Thoracic aorta (tissue), 2 donors: ENCODE measurements at regions not wholly inside any gene's neighbourhood (a gene's known extent, or its start where the extent isn't known, plus 50 kb on each side); places are given as distances from the start of the nearest gene placed in this dataset.

Source experiments
- ATAC-seq: fragments of 150-250 bp; one replicate; pipeline ENCODE4 v1.8.0; 2017; ENCODE audit warnings: low read depth; ENCODE audit not compliant: insufficient number of reproducible peaks, low FRiP score
- DNase-seq: peaks from one replicate; pipeline ENCODE4 v3.0.0-alpha.2; 2020; ENCODE audit warnings: low spot score
- H3K27ac ChIP-seq, 2 donors: fragments of 200-600 bp; sonication (generic); 1 replicate in 1 of 2; 2 replicates in 1 of 2; pipeline ENCODE4 v1.5.1; 2016; ENCODE audit warnings: mild to moderate bottlenecking in 2 of 2, moderate library complexity in 2 of 2
- H3K27me3 ChIP-seq: fragments of 200-600 bp; sonication (generic); replicated peaks from 2 replicates; pipeline ENCODE4 v1.6.0; 2016; ENCODE audit warnings: mild to moderate bottlenecking; ENCODE audit not compliant: insufficient read depth
- H3K36me3 ChIP-seq: fragments of 200-600 bp; sonication (generic); one replicate; pipeline ENCODE4 v1.5.1; 2016
- H3K4me1 ChIP-seq, 2 donors: fragments of 200-600 bp; sonication (generic); 1 replicate in 1 of 2; 2 replicates in 1 of 2; pipeline versions ENCODE4 v1.5.1 to v1.6.0; 2016; ENCODE audit warnings: low read depth in 2 of 2, mild to moderate bottlenecking in 1 of 2; ENCODE audit not compliant: control insufficient read depth in 1 of 2
- H3K4me3 ChIP-seq: fragments of 200-600 bp; sonication (generic); 2 replicates; pipeline ENCODE4 v1.5.1; 2016; ENCODE audit warnings: mild to moderate bottlenecking
- H3K9me3 ChIP-seq: fragments of 200-600 bp; sonication (generic); 2 replicates; pipeline ENCODE4 v1.5.1; 2016
- TF ChIP-seq, protein P1 (sequence below): fragments of 200-600 bp; sonication (generic); IDR thresholded peaks from one replicate; pipeline ENCODE4 v1.5.1; 2019; ENCODE audit warnings: antibody characterized with exemption

DNA sequence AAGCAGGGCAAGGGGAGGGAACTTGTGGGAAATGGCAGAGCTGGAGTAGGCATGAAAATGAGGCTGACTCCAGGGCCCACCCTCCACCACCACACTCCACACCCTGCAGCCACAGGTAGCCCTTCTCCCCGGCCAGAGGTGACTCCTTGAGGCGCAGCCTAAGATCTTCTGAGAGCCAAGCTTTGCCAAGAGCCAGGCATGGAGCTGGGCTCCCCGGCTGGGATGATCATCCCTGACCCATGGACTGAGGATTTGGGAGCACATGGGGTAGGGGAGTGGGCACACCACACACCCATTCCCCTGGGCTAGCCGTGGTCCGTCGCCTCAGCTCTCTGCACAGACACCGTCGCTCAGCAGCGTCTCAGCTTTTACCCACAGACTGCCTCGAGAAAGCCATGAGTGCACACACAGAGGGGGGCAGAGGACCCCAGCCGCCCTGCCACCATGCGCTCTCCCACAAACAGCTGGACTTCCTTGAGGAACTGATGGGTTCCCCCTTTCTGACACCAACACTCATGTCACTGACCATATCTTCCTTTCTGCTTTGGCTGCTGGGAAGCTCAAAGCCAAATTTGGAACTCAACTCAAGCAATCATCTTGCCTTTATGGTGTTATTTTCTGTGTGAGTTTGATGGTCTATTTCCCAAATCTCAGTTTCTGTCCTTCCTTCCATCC lies 123.6 kb upstream of the RUNX3 start:
- H3K27me3 ChIP-seq: no peaks in the 10 kb centered on the region

GRCh38 chr1:25051906-25052305 lies 121.8 kb upstream of the RUNX3 start:
- TF ChIP-seq, protein P1, sequence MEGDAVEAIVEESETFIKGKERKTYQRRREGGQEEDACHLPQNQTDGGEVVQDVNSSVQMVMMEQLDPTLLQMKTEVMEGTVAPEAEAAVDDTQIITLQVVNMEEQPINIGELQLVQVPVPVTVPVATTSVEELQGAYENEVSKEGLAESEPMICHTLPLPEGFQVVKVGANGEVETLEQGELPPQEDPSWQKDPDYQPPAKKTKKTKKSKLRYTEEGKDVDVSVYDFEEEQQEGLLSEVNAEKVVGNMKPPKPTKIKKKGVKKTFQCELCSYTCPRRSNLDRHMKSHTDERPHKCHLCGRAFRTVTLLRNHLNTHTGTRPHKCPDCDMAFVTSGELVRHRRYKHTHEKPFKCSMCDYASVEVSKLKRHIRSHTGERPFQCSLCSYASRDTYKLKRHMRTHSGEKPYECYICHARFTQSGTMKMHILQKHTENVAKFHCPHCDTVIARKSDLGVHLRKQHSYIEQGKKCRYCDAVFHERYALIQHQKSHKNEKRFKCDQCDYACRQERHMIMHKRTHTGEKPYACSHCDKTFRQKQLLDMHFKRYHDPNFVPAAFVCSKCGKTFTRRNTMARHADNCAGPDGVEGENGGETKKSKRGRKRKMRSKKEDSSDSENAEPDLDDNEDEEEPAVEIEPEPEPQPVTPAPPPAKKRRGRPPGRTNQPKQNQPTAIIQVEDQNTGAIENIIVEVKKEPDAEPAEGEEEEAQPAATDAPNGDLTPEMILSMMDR: no peak
- ATAC-seq (no peak), DNase-seq (no peak)
- H3K27me3 ChIP-seq: no peaks in the 10 kb centered on the region
- H3K4me1 ChIP-seq: no peaks in the 10 kb centered on the region
- no peak overlapping the region for H3K27ac ChIP-seq
- H3K9me3 ChIP-seq: no peaks in the 10 kb centered on the region
- H3K36me3 ChIP-seq: no peaks in the 10 kb centered on the region
- H3K4me3 ChIP-seq: no peak overlapping the region

More for the DNA sequence above, 123.6 kb upstream of the RUNX3 start:
- no peak for DNase-seq
- H3K4me1 ChIP-seq: no peaks in the 10 kb centered on the region
- no peak for ATAC-seq
- no peak overlapping the region for H3K27ac ChIP-seq
- no peaks in the 10 kb centered on the region for H3K9me3 ChIP-seq
- H3K36me3 ChIP-seq: no peaks in the 10 kb centered on the region
- TF ChIP-seq, protein P1: no peak
- no peak overlapping the region for H3K4me3 ChIP-seq

- ATAC-seq (no peak), DNase-seq (no peak)
- Histone ChIP-seq H3K9me3 (no peaks in the 10 kb centered on the region), H3K27ac (no peak overlapping the region), H3K4me1 (no peaks in the 10 kb centered on the region), H3K27me3 (no peaks in the 10 kb centered on the region), H3K4me3 (no peak overlapping the region), H3K36me3 (no peaks in the 10 kb centered on the region)
- TF ChIP-seq, protein P1: no peak
These were observed 121.4 kb upstream of the RUNX3 start for GRCh38 chr1:25051504-25051903.

- Histone ChIP-seq H3K27me3 (no peaks in the 10 kb centered on the region), H3K36me3 (no peaks in the 10 kb centered on the region), H3K9me3 (no peaks in the 10 kb centered on the region), H3K4me3 (no peak overlapping the region), H3K27ac (no peak overlapping the region), H3K4me1 (no peaks in the 10 kb centered on the region)
- DNase-seq: no peak
- TF ChIP-seq, protein P1: no peak
- no peak for ATAC-seq
These were observed 120.1 kb upstream of the RUNX3 start for GRCh38 chr1:25050165-25050564.

GRCh38 chr1:25049190-25049589 lies 119.1 kb upstream of the RUNX3 start:
- H3K9me3 ChIP-seq: no peaks in the 10 kb centered on the region
- H3K27ac ChIP-seq: no peak overlapping the region
- TF ChIP-seq, protein P1: no peak
- no peak overlapping the region for H3K4me3 ChIP-seq
- ATAC-seq (no peak), DNase-seq (no peak)
- no peaks in the 10 kb centered on the region for H3K36me3 ChIP-seq
- H3K4me1 ChIP-seq: no peaks in the 10 kb centered on the region
- no peaks in the 10 kb centered on the region for H3K27me3 ChIP-seq
